Right lobe of liver (tissue), 4 donors: ENCODE measurements at regions not wholly inside any gene's neighbourhood (a gene's known extent, or its start where the extent isn't known, plus 50 kb on each side); places are given as distances from the start of the nearest gene placed in this dataset.

Experiments
- CTCF ChIP-seq, 4 donors: fragments of 200-600 bp in 3 of 4; fragments of 450-650 bp in 1 of 4; IDR thresholded peaks; one replicate each; pipeline versions ENCODE4 v1.5.1 to v1.8.0; 2016 to 2022; ENCODE audit warnings: antibody characterized with exemption in 4 of 4, mild to moderate bottlenecking in 2 of 4
- POLR2A ChIP-seq: fragments of 450-650 bp; IDR thresholded peaks from one replicate; pipeline ENCODE4 v1.6.1; 2017; ENCODE audit warnings: antibody characterized with exemption, mild to moderate bottlenecking
- donor health status: DM: no; HTN: no; CAD: no.
- donor health status: DM: no; HTN: no; CAD: no.
- donor health status: DM: no; HTN: yes; CAD: no.

DNA sequence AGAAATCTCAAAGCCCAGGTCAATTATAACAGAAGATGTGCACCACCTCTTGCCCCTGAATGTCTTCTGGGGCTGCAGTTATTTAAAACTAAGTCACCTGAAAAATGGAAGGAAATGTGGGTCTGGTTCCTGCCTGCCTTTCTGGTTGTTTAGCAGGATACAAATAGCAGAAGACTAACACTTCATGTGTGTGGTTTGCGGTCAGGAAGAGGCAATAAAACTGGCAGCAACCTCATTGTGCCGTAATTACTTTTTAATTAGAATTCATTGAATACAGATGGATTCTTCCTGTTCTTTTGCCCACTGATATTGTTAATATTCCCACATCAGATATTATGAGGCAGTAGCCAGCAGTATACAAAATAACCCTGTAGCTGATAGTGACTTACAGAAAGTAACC lies 345.7 kb downstream of the ZNF326 start:
- TF ChIP-seq CTCF (IDR thresholded peaks at IDR 0.05) (no peak), POLR2A (no peak)
